Omental fat pad (tissue), 3 donors: ENCODE measurements at regions not wholly inside any gene's neighbourhood (a gene's known extent, or its start where the extent isn't known, plus 50 kb on each side); places are given as distances from the start of the nearest gene placed in this dataset.

ENCODE experiments used
- ATAC-seq: fragments of 150-250 bp; one replicate; pipeline ENCODE4 v1.9.1; 2016; ENCODE audit warnings: mild to moderate bottlenecking, moderate library complexity; ENCODE audit not compliant: low FRiP score
- DNase-seq: peaks from one replicate; pipeline ENCODE4 v3.0.0-alpha.2; 2019; ENCODE audit warnings: low spot score
- TF ChIP-seq, protein P1 (sequence below), 3 donors: fragments of 450-650 bp; IDR thresholded peaks; one replicate each; pipeline ENCODE4 v1.5.1; 2016 to 2017; ENCODE audit warnings: antibody characterized with exemption in 3 of 3, mild to moderate bottlenecking in 3 of 3, moderate library complexity in 2 of 3

DNA sequence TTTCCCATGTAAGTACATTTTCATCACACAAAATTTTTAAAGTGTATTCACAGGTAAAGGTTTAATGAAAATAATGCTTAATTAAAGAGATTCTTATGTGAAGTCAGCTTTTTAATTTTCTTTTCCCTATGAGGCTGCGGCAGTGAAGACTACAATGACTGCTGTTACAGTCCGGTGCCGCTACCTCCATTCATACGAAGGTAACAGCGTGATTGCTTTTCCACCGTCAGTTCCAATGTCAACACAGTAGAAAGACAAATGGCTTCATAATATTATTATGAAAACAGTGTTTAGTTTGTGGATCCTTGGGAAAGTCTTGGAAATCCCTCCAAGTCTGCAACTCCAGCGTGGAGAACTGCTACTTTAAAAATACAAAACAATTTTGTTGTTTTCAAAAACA lies 254.9 kb upstream of the NRIP1 start:
- ATAC-seq (no peak), DNase-seq (no peak)
- TF ChIP-seq, protein P1, sequence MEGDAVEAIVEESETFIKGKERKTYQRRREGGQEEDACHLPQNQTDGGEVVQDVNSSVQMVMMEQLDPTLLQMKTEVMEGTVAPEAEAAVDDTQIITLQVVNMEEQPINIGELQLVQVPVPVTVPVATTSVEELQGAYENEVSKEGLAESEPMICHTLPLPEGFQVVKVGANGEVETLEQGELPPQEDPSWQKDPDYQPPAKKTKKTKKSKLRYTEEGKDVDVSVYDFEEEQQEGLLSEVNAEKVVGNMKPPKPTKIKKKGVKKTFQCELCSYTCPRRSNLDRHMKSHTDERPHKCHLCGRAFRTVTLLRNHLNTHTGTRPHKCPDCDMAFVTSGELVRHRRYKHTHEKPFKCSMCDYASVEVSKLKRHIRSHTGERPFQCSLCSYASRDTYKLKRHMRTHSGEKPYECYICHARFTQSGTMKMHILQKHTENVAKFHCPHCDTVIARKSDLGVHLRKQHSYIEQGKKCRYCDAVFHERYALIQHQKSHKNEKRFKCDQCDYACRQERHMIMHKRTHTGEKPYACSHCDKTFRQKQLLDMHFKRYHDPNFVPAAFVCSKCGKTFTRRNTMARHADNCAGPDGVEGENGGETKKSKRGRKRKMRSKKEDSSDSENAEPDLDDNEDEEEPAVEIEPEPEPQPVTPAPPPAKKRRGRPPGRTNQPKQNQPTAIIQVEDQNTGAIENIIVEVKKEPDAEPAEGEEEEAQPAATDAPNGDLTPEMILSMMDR (IDR thresholded peaks at IDR 0.05): no peak

DNA sequence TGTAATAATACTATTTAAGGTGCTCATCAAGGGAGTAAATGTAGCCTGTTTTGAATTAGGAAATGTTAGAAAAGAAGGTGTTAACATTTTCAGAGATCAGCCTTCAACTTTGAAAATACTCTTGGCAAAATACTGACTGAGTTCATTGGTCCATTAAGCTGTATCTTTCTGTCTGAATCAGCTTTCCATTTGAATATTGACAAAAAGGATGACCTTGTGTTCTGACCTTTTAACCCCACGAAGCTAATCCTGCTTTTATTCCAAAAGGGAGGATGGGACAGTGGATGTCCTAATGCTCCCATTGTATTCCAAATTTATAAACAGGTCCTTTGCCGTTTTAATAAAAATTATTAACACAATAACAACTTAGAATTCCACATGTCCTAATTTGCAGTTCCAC lies 259.7 kb upstream of the NRIP1 start:
- TF ChIP-seq, protein P1 (IDR thresholded peaks at IDR 0.05): no peak
- no peak for ATAC-seq
- DNase-seq: no peak

DNA sequence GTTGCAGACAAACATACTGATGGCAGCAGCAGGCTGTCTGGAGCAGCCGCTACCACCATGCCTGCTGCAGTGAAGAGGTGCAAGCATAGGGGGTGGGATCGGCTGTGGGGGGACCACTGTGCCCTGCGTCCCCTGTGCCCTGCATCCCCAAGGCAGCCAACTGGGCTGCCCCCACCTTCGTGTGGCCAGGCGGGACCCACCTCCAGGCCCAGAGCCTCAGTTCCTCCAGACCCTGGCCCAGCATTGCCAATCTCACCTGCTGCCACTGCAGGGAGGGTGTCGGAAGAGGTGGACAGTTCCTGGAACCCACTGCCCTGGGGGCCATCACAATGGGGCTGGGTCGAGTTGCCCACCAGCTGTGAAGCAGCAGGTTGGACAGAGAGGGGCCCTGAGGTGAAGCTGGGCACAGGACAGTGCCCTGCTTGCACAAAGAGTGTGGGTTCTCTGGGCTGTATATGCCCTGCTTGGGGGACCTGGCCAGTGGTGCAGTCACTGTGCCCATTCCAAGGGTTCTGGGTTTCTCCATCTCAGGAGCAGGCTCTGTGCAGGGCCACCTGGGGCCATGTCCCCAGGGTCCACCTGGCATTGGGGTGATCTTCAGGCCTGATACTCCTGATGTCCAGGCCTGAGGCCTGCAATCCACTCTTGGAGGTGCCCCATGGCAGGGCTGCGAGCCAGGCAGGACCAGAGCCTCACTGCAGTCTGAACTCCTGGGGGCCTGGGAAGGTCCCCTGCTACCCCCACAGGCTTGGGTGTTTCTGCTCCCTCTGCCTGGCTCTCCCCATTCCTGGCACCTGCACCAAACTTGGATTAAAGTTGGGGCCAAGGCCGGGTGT lies 261.4 kb upstream of the NRIP1 start:
- ATAC-seq (no peak), DNase-seq (no peak)
- TF ChIP-seq, protein P1 (IDR thresholded peaks at IDR 0.05): no peak

DNA sequence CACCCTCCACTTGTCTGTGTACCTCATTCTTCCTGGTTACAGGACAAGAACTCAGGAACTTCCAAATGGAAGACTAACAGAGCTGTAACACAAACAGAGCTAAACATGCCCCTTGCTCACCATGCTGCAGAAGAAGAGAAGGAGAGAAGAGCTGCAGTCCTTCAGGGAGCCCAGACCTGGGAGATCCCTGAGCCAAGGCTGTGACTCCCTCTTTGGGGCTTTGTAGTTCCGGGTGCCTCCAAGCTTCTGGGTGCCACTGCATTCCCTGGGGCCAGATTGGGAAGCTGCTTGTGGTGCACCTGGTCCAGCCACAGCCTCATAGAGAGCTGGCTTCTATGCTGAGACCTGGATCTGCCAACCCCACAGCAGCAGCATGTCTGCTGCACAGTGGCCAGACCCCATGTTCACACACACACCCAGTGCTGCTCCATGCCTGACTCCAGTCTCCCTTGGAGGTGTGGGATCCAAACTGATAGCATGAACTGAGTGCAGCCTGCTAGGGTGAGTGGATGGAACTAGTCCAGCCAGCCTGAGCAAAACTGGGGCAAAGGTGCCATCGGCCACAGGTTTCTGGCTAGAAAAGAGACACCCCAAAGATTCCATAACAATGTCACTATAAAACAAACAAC lies 263.0 kb upstream of the NRIP1 start:
- ATAC-seq (no peak), DNase-seq (no peak)
- TF ChIP-seq, protein P1 (IDR thresholded peaks at IDR 0.05): no peak

DNA sequence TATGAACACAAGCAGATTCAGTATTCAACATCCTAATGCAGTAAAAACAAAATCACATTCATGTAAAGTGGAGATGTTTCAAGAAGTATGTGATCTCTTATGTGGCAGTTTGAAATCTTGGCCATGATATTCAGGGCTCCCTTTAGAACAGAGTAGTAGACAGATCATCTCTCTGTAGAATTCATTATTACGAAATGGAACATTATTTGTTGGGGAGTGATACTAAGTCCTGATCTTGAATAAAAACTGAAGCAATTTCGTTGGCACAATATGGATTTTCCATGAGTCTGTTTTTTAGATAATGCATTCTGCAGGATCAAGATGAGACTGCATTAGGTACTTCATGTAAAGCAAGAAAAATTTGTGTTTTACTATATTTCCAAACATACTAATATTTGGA lies 264.4 kb upstream of the NRIP1 start:
- no peak for ATAC-seq

DNA sequence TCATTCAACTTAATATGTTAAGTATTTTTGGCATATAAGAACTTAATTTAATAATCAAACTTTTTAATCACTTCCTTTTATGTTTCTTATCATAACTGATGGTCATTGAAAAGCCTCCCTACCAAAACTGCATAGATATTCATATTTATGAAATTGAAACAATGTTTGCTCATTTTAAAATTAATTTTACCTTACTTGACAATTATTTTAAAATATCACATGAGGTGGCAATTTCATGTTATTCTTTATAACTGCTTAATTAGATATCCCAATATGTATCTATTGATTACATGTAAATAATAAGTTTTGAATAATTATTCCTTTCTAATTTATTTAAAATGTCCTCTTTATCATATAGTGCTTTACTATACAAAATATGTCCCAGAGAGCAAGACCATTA lies 266.1 kb upstream of the NRIP1 start:
- ATAC-seq (no peak), DNase-seq (no peak)
- TF ChIP-seq, protein P1 (IDR thresholded peaks at IDR 0.05): no peak

More for the DNA sequence above, 264.4 kb upstream of the NRIP1 start:
- TF ChIP-seq, protein P1 (IDR thresholded peaks at IDR 0.05): no peak
- DNase-seq: no peak

DNA sequence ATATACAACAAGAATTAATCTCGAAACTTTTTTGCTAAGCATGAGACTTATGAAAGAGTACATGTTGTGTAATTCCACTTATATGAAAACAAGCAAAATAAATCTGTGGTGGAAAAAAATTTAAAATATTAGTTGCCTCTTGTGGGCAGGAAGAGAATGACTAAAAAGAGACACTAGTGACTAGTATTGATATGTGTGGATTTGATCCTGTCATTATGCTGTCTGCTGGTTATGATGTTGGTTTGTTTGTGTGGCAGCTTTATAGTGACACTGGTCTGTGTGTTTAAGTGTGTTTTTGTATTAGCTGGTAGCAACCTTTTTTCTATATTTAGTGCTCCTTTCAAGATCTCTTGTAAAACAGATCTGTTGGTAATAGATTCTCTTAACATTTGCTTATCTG lies 267.8 kb upstream of the NRIP1 start:
- TF ChIP-seq, protein P1 (IDR thresholded peaks at IDR 0.05): no peak
- DNase-seq (no peak), ATAC-seq (no peak)
